SK-N-SH (cell line): ENCODE measurements at regions not wholly inside any gene's neighbourhood (a gene's known extent, or its start where the extent isn't known, plus 50 kb on each side); places are given as distances from the start of the nearest gene placed in this dataset.

ENCODE experiments used
- CTCF ChIA-PET: fragments of 300-600, 350-600 bp; formaldehyde crosslinking; extraction: SDS; loops from one replicate; lab custom pipeline; 2021; lab: Yijun Ruan, JAX
- POLR2A ChIA-PET: fragments of 350-600 bp; sonication (Branson Sonifier 250); formaldehyde crosslinking; extraction: SDS; loops from one replicate; lab custom pipeline; 2020; ENCODE audit warnings: antibody characterized with exemption, inconsistent platforms; lab: Yijun Ruan, JAX
- DNase-seq: peaks from one replicate; pipeline ENCODE4 v3.0.0; 2012
- H2AFZ ChIP-seq: fragments of 200-600 bp; sonication (generic); 2 replicates; pipeline ENCODE4 v1.8.1; 2016; ENCODE audit warnings: antibody characterized with exemption, mild to moderate bottlenecking, low read depth
- H3F3A ChIP-seq: fragments of 200-600 bp; sonication (generic); replicated peaks from 2 replicates; pipeline ENCODE3; 2016; ENCODE audit warnings: antibody characterized with exemption, mild to moderate bottlenecking; ENCODE audit not compliant: insufficient read depth
- H3K27ac ChIP-seq, 2 experiments: fragments of 200-500 bp in 1 of 2; fragments of 200-600 bp in 1 of 2; sonication (Bioruptor generic) in 1 of 2; sonication (generic), shearing (Covaris generic) in 1 of 2; 2 replicates each; pipeline versions ENCODE4 v1.5.1 to v1.6.1; 2014 to 2016; ENCODE audit warnings: low read depth in 2 of 2, inconsistent platforms in 1 of 2, low read length in 1 of 2, mild to moderate bottlenecking in 1 of 2, mixed read lengths in 1 of 2
- H3K27me3 ChIP-seq: fragments of 200-600 bp; sonication (generic), shearing (Covaris generic); 2 replicates; pipeline ENCODE4 v1.6.1; 2016; ENCODE audit warnings: mixed run types; ENCODE audit not compliant: insufficient read depth
- H3K36me3 ChIP-seq, 2 experiments: fragments of 200-500 bp in 1 of 2; fragments of 200-600 bp in 1 of 2; sonication (Bioruptor generic) in 1 of 2; sonication (generic) in 1 of 2; replicated peaks in 1 of 2; 2 replicates each; pipeline versions ENCODE3 to v1.5.1; 2014 to 2016; ENCODE audit warnings: low read length in 1 of 2, mild to moderate bottlenecking in 1 of 2; ENCODE audit not compliant: insufficient read depth in 2 of 2, control insufficient read depth in 1 of 2
- H3K4me1 ChIP-seq, 2 experiments: fragments of 200-500 bp in 1 of 2; fragments of 200-600 bp in 1 of 2; sonication (Bioruptor generic) in 1 of 2; sonication (generic), shearing (Covaris generic) in 1 of 2; 2 replicates each; pipeline versions ENCODE4 v1.5.1 to v1.6.1; 2014 to 2016; ENCODE audit warnings: low read depth in 1 of 2, low read length in 1 of 2, mixed run types in 1 of 2; ENCODE audit not compliant: insufficient read depth in 2 of 2, control insufficient read depth in 1 of 2
- H3K4me2 ChIP-seq: fragments of 200-600 bp; sonication (generic), shearing (Covaris generic); 2 replicates; pipeline ENCODE4 v1.6.1; 2017; ENCODE audit warnings: mixed run types
- H3K4me3 ChIP-seq, 2 experiments: fragments of 200-500 bp in 1 of 2; fragments of 200-600 bp in 1 of 2; sonication (Bioruptor generic) in 1 of 2; sonication (generic), shearing (Covaris generic) in 1 of 2; 2 replicates each; pipeline versions ENCODE4 v1.5.1 to v1.8.1; 2014 to 2016; ENCODE audit warnings: low read depth in 2 of 2, inconsistent platforms in 1 of 2, low read length in 1 of 2, mild to moderate bottlenecking in 1 of 2, mixed read lengths in 1 of 2, moderate library complexity in 1 of 2
- H3K79me2 ChIP-seq: fragments of 200-600 bp; sonication (generic); 2 replicates; pipeline ENCODE4 v1.8.1; 2017; ENCODE audit warnings: mild to moderate bottlenecking; ENCODE audit not compliant: insufficient read depth
- H3K9ac ChIP-seq: fragments of 200-600 bp; sonication (generic); 2 replicates; pipeline ENCODE4 v1.6.1; 2017; ENCODE audit warnings: mixed run types
- H3K9me2 ChIP-seq: fragments of 200-600 bp; sonication (generic); 2 replicates; pipeline ENCODE4 v1.6.1; 2017; ENCODE audit warnings: mixed run types
- H3K9me3 ChIP-seq: fragments of 200-600 bp; sonication (generic); 2 replicates; pipeline ENCODE4 v1.6.1; 2017; ENCODE audit warnings: mixed run types, mild to moderate bottlenecking, moderate library complexity
- H4K20me1 ChIP-seq: fragments of 200-600 bp; sonication (generic); 2 replicates; pipeline ENCODE4 v1.6.1; 2017; ENCODE audit warnings: mild to moderate bottlenecking, mixed run types; ENCODE audit not compliant: insufficient read depth
- CHD2 ChIP-seq: fragments of 150-350 bp; IDR thresholded peaks from 2 replicates; pipeline ENCODE4 v1.6.1; 2018; ENCODE audit warnings: low read length; ENCODE audit not compliant: partially characterized antibody
- ELF1 ChIP-seq: IDR thresholded peaks from 2 replicates; pipeline ENCODE4 v1.4.0; 2012
- EP300 ChIP-seq, 2 experiments: IDR thresholded peaks; 2 replicates each; pipeline versions ENCODE4 v1.4.0 to v1.6.1; 2012; ENCODE audit warnings: borderline replicate concordance in 1 of 2, low read depth in 1 of 2, low read length in 1 of 2
- EZH2phosphoT487 ChIP-seq: fragments of 200-600 bp; sonication (generic); IDR thresholded peaks from 2 replicates; pipeline ENCODE4 v1.6.1; 2017; ENCODE audit warnings: low read depth, mixed run types, mild to moderate bottlenecking, antibody characterized with exemption, moderate library complexity, borderline replicate concordance
- FOSL2 ChIP-seq: IDR thresholded peaks from 2 replicates; pipeline ENCODE4 v1.4.0; 2012; ENCODE audit warnings: low read depth, mild to moderate bottlenecking, moderate library complexity, borderline replicate concordance
- FOXJ3 ChIP-seq: sonication (generic); formaldehyde crosslinking; IDR thresholded peaks from 2 replicates; pipeline ENCODE4 v1.5.1; 2020; ENCODE audit warnings: mild to moderate bottlenecking, missing genetic modification reagents
- FOXM1 ChIP-seq: IDR thresholded peaks from 2 replicates; pipeline ENCODE4 v1.4.0; 2012; ENCODE audit warnings: low read depth, mild to moderate bottlenecking
- GABPA ChIP-seq: IDR thresholded peaks from 2 replicates; pipeline ENCODE4 v1.4.0; 2012; ENCODE audit warnings: low read depth, mild to moderate bottlenecking
- IRF3 ChIP-seq: fragments of 150-350 bp; IDR thresholded peaks from 2 replicates; pipeline ENCODE4 v1.6.1; 2016; ENCODE audit warnings: mild to moderate bottlenecking, low read depth, low read length
- JUND ChIP-seq: IDR thresholded peaks from 2 replicates; pipeline ENCODE4 v1.4.0; 2012
- MEF2A ChIP-seq: IDR thresholded peaks from 2 replicates; pipeline ENCODE4 v1.4.0; 2012; ENCODE audit warnings: low read depth, borderline replicate concordance
- MXI1 ChIP-seq: IDR thresholded peaks from 2 replicates; pipeline ENCODE4 v1.6.1; 2012; ENCODE audit warnings: mild to moderate bottlenecking, low read depth, low read length, improper control_type of control experiment
- NFIC ChIP-seq: IDR thresholded peaks from 2 replicates; pipeline ENCODE4 v1.4.0; 2012; ENCODE audit warnings: borderline replicate concordance
- NRF1 ChIP-seq: IDR thresholded peaks from 2 replicates; pipeline ENCODE4 v1.6.1; 2012; ENCODE audit warnings: low read depth, mild to moderate bottlenecking, low read length
- PBX3 ChIP-seq: IDR thresholded peaks from 2 replicates; pipeline ENCODE4; 2012
- POLR2AphosphoS5 ChIP-seq: IDR thresholded peaks from 2 replicates; pipeline ENCODE4 v1.6.1; 2012; ENCODE audit warnings: low read depth, low read length
- RCOR1 ChIP-seq: fragments of 150-350 bp; IDR thresholded peaks from 2 replicates; pipeline ENCODE4 v1.6.1; 2017; ENCODE audit warnings: antibody characterized with exemption, low read length
- SIN3A ChIP-seq: IDR thresholded peaks from 2 replicates; pipeline ENCODE4 v1.6.1; 2012; ENCODE audit warnings: low read depth, mild to moderate bottlenecking, low read length, moderate library complexity, borderline replicate concordance
- SMC3 ChIP-seq: IDR thresholded peaks from 2 replicates; pipeline ENCODE4 v1.6.1; 2012; ENCODE audit warnings: low read depth, low read length, improper control_type of control experiment
- TCF12 ChIP-seq: IDR thresholded peaks from 2 replicates; pipeline ENCODE4 v1.4.0; 2012
- TEAD4 ChIP-seq: IDR thresholded peaks from 2 replicates; pipeline ENCODE4 v1.4.0; 2012; ENCODE audit warnings: mild to moderate bottlenecking, borderline replicate concordance; ENCODE audit not compliant: insufficient read depth
- USF1 ChIP-seq: IDR thresholded peaks from 2 replicates; pipeline ENCODE4 v1.4.0; 2012; ENCODE audit warnings: low read depth, borderline replicate concordance
- YY1 ChIP-seq: IDR thresholded peaks from 2 replicates; pipeline ENCODE4 v1.4.0; 2012; ENCODE audit warnings: low read depth, mild to moderate bottlenecking
- ZBTB33 ChIP-seq: IDR thresholded peaks from 2 replicates; pipeline ENCODE4 v1.4.0; 2012; ENCODE audit warnings: low read depth, borderline replicate concordance
- WGBS: methylation state at CpG from one replicate; pipeline ENCODE4 v1.1.6; 2017; ENCODE audit warnings: low lambda C conversion rate; 5-methylcytosine and 5-hydroxymethylcytosine counted together
- TF ChIP-seq, protein P1 (sequence below): IDR thresholded peaks from 2 replicates; pipeline ENCODE4 v1.4.0; 2012; ENCODE audit warnings: low read depth
- TF ChIP-seq, protein P2 (sequence below): fragments of 200-600 bp; sonication (generic); IDR thresholded peaks from 2 replicates; pipeline ENCODE4 v1.6.1; 2017; ENCODE audit warnings: antibody characterized with exemption, mild to moderate bottlenecking, moderate library complexity

GRCh38 chr5:154528005-154528594 is 50.1 kb upstream of the HAND1 start:
- DNase-seq: peak; percentile 57
- peak overlapping the region in 1 of 2 experiments; percentile 91; a peak in 2 of 4 replicates for H3K27ac ChIP-seq
- WGBS: 33% methylated on average over 5 of the region's 5 CpGs
- CTCF ChIA-PET: interaction anchor here (1.1 to 16.5 kb wide), 8 partner anchors 9 to 81 kb away, joined by 3 to 295 read pairs (median 7); partner anchors contain the start of gene HAND1
- POLR2A ChIA-PET: interaction anchor here (1.0 to 1.9 kb wide), 7 partner anchors 9 to 76 kb away, joined by 3 to 8 read pairs (median 4); partner anchors contain the start of gene HAND1
- no peak overlapping the region for H3K4me3 ChIP-seq
- H3K9me3 ChIP-seq: no peaks in the 10 kb centered on the region
- H3K9ac ChIP-seq: no peak overlapping the region
- H3K4me1 ChIP-seq: peaks cover 0 to 40% of the 10 kb centered on the region in 2 experiments; a peak in 2 of 4 replicates
- H3K4me2 ChIP-seq: no peak overlapping the region
- H3K79me2 ChIP-seq: no peaks in the 10 kb centered on the region
- H3F3A ChIP-seq: no peaks in the 10 kb centered on the region
- H3K36me3 ChIP-seq: no peaks in the 10 kb centered on the region
- H3K9me2 ChIP-seq: no peaks in the 10 kb centered on the region
- H3K27me3 ChIP-seq: no peaks in the 10 kb centered on the region
- no peak overlapping the region for H2AFZ ChIP-seq
- H4K20me1 ChIP-seq: no peaks in the 10 kb centered on the region
- TF ChIP-seq NRF1: no peak
- TF ChIP-seq MXI1: peak; percentile 13; the same call in 1 of the 2 replicates
- TF ChIP-seq, protein P1, sequence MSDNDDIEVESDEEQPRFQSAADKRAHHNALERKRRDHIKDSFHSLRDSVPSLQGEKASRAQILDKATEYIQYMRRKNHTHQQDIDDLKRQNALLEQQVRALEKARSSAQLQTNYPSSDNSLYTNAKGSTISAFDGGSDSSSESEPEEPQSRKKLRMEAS: no peak
- no peak for TF ChIP-seq ELF1
- TF ChIP-seq FOXM1: no peak
- peak; percentile 69 for TF ChIP-seq FOXJ3
- 0 out of 2 replicates have a peak, but pooled peaks have one; percentile 9 for TF ChIP-seq TEAD4
- no peak for TF ChIP-seq YY1
- TF ChIP-seq IRF3: no peak
- no peak for TF ChIP-seq USF1
- TF ChIP-seq, protein P2, sequence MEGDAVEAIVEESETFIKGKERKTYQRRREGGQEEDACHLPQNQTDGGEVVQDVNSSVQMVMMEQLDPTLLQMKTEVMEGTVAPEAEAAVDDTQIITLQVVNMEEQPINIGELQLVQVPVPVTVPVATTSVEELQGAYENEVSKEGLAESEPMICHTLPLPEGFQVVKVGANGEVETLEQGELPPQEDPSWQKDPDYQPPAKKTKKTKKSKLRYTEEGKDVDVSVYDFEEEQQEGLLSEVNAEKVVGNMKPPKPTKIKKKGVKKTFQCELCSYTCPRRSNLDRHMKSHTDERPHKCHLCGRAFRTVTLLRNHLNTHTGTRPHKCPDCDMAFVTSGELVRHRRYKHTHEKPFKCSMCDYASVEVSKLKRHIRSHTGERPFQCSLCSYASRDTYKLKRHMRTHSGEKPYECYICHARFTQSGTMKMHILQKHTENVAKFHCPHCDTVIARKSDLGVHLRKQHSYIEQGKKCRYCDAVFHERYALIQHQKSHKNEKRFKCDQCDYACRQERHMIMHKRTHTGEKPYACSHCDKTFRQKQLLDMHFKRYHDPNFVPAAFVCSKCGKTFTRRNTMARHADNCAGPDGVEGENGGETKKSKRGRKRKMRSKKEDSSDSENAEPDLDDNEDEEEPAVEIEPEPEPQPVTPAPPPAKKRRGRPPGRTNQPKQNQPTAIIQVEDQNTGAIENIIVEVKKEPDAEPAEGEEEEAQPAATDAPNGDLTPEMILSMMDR: no peak
- no peak for TF ChIP-seq SIN3A
- TF ChIP-seq RCOR1: peak; percentile 84
- TF ChIP-seq PBX3: no peak
- no peak for TF ChIP-seq MEF2A
- TF ChIP-seq EZH2phosphoT487: no peak
- TF ChIP-seq JUND: no peak
- TF ChIP-seq SMC3: peak; percentile 12; the same call in 1 of the 2 replicates
- TF ChIP-seq CHD2: peak; percentile 66
- TF ChIP-seq ZBTB33: no peak
- no peak for TF ChIP-seq GABPA
- TF ChIP-seq POLR2AphosphoS5: peak; percentile 24; the same call in 1 of the 2 replicates
- TF ChIP-seq FOSL2: no peak
- TF ChIP-seq NFIC: peak; percentile 24; the same call in 1 of the 2 replicates
- peak; percentile 65 for TF ChIP-seq TCF12
- peak in 1 of 2 experiments; percentile 99; a peak in 2 of 4 replicates for TF ChIP-seq EP300 (IDR thresholded peaks at IDR 0.05; ENCODE audit: borderline replicate concordance in 1 of 2, low read depth in 1 of 2, low read length in 1 of 2)
